ENCODE measurements at regions not wholly inside any gene's neighbourhood (a gene's known extent, or its start where the extent isn't known, plus 50 kb on each side); places are given as distances from the start of the nearest gene placed in this dataset.

GRCh38 chr15:47987461-47987860, 133.3 kb upstream of the SLC24A5 start:
- Histone ChIP-seq H3K4me1 (no peaks in the 10 kb centered on the region), H3K27ac (no peak overlapping the region), H3K27me3 (ENCODE audit: insufficient read depth in 3 of 3, low read length in 2 of 3) (no peaks in the 10 kb centered on the region), H3K4me3 (no peak overlapping the region), H3K36me3 (ENCODE audit: insufficient read depth in 1 of 2, low read depth in 1 of 2) (no peaks in the 10 kb centered on the region), H3K9me3 (no peaks in the 10 kb centered on the region)
- DNase-seq (no peak), ATAC-seq (no peak)
- WGBS, 3 donors: 64 to 70% (median 65%) methylated on average over 4 of the region's 4 CpGs
- no peak for TF ChIP-seq CTCF (IDR thresholded peaks at IDR 0.05)
- intact Hi-C loops (cut with DNase I): loop anchor here (5.0 to 10.0 kb wide), 3 partner anchors 275 to 515 kb away; no protein-coding TSS in a partner anchor

GRCh38 chr15:47987908-47988532, 132.8 kb upstream of the SLC24A5 start:
- Histone ChIP-seq H3K4me1 (no peaks in the 10 kb centered on the region), H3K36me3 (ENCODE audit: insufficient read depth in 1 of 2, low read depth in 1 of 2) (no peaks in the 10 kb centered on the region), H3K27ac (no peak overlapping the region), H3K4me3 (no peak overlapping the region), H3K9me3 (no peaks in the 10 kb centered on the region), H3K27me3 (ENCODE audit: insufficient read depth in 3 of 3, low read length in 2 of 3) (no peaks in the 10 kb centered on the region)
- TF ChIP-seq CTCF (IDR thresholded peaks at IDR 0.05): peak; percentile 84
- intact Hi-C loops (cut with DNase I): loop anchor here (1.0 to 10.0 kb wide), 7 partner anchors 75 to 793 kb away; no protein-coding TSS in a partner anchor
- 51 to 61% (median 58%) methylated on average over 3 of the region's 3 CpGs for WGBS, 3 donors
- peak; percentile 81 to 93 (median 84) for ATAC-seq
- DNase-seq: no peak

DNA sequence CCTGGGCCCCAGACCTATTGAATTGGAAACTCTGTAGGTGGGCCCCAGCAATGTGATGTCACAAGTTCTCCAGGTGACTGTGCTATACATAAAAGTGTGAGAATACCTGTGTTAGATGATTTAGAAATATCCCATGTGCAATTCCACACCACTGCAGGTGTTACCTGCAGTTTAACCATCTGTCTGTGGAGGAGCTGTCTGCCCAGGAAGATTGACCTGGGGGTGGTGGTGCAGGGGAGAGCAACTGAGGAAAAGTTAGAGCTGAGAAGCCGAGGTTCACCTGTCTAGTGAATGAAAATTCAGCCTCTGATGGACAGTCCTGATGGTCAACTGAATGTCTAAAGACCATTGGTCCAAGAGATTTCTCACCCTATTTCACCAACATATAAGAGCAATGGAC, 132.2 kb upstream of the SLC24A5 start:
- no peak overlapping the region for H3K27ac ChIP-seq
- H3K9me3 ChIP-seq: no peaks in the 10 kb centered on the region
- WGBS, 3 donors: 64 to 86% (median 71%) methylated on average over 1 of the region's 1 CpG
- TF ChIP-seq CTCF (IDR thresholded peaks at IDR 0.05): no peak
- H3K4me3 ChIP-seq: no peak overlapping the region
- H3K4me1 ChIP-seq: no peaks in the 10 kb centered on the region
- no peak for ATAC-seq
- intact Hi-C loops (cut with DNase I): loop anchor here (1.0 to 10.0 kb wide), 7 partner anchors 76 to 794 kb away; no protein-coding TSS in a partner anchor
- H3K27me3 ChIP-seq (ENCODE audit: insufficient read depth in 3 of 3, low read length in 2 of 3): no peaks in the 10 kb centered on the region
- H3K36me3 ChIP-seq (ENCODE audit: insufficient read depth in 1 of 2, low read depth in 1 of 2): no peaks in the 10 kb centered on the region
- no peak for DNase-seq

GRCh38 chr15:47990821-47991220, 130.0 kb upstream of the SLC24A5 start:
- Histone ChIP-seq H3K4me1 (no peaks in the 10 kb centered on the region), H3K9me3 (no peaks in the 10 kb centered on the region), H3K27me3 (ENCODE audit: insufficient read depth in 3 of 3, low read length in 2 of 3) (no peaks in the 10 kb centered on the region), H3K4me3 (no peak overlapping the region), H3K36me3 (ENCODE audit: insufficient read depth in 1 of 2, low read depth in 1 of 2) (no peaks in the 10 kb centered on the region), H3K27ac (no peak overlapping the region)
- DNase-seq (no peak), ATAC-seq (no peak)
- WGBS, 3 donors: 88 to 97% (median 94%) methylated on average over 2 of the region's 2 CpGs
- no peak for TF ChIP-seq CTCF (IDR thresholded peaks at IDR 0.05)
- intact Hi-C loops (cut with DNase I): no loop called here

- 54 to 59% (median 55%) methylated on average over 4 of the region's 4 CpGs for WGBS, 3 donors
- intact Hi-C loops (cut with DNase I): no loop called here
- no peak for ATAC-seq
- Histone ChIP-seq H3K36me3 (ENCODE audit: insufficient read depth in 1 of 2, low read depth in 1 of 2) (no peaks in the 10 kb centered on the region), H3K27me3 (ENCODE audit: insufficient read depth in 3 of 3, low read length in 2 of 3) (no peaks in the 10 kb centered on the region), H3K4me1 (no peaks in the 10 kb centered on the region), H3K27ac (no peak overlapping the region), H3K9me3 (no peaks in the 10 kb centered on the region), H3K4me3 (no peak overlapping the region)
- no peak for DNase-seq
- no peak for TF ChIP-seq CTCF (IDR thresholded peaks at IDR 0.05)
These were observed 129.4 kb upstream of the SLC24A5 start for GRCh38 chr15:47991357-47991756.

Measured in psoas muscle (tissue), 7 donors.